ENCODE measurements at regions not wholly inside any gene's neighbourhood (a gene's known extent, or its start where the extent isn't known, plus 50 kb on each side); places are given as distances from the start of the nearest gene placed in this dataset.

GRCh38 chr5:29543501-29543900 lies 1650.0 kb upstream of the CDH6 start:
- Histone ChIP-seq H3K27me3 (replicated peaks; ENCODE audit: insufficient read depth) (no peaks in the 10 kb centered on the region), H3K4me3 (no peak overlapping the region), H3K9me3 (no peaks in the 10 kb centered on the region), H3K27ac (no peak overlapping the region), H3K4me1 (replicated peaks) (no peaks in the 10 kb centered on the region), H3K36me3 (no peaks in the 10 kb centered on the region)
- intact Hi-C loops (cut with DNase I) = no loop called here
- no peak for TF ChIP-seq POLR2A (IDR thresholded peaks at IDR 0.05)
- DNase-seq (ENCODE audit: low spot score) = no peak
- WGBS = 85% methylated on average over 2 of the region's 2 CpGs

- no peak for DNase-seq (ENCODE audit: low spot score)
- Histone ChIP-seq H3K4me3 (no peak overlapping the region), H3K27ac (no peak overlapping the region), H3K4me1 (replicated peaks) (no peaks in the 10 kb centered on the region), H3K9me3 (no peaks in the 10 kb centered on the region), H3K27me3 (replicated peaks; ENCODE audit: insufficient read depth) (no peaks in the 10 kb centered on the region), H3K36me3 (no peaks in the 10 kb centered on the region)
- intact Hi-C loops (cut with DNase I) = no loop called here
- TF ChIP-seq POLR2AphosphoS5 (IDR thresholded peaks at IDR 0.05) (no peak), POLR2A (IDR thresholded peaks at IDR 0.05) (no peak), CTCF (IDR thresholded peaks at IDR 0.05) (no peak)
- WGBS = 30% methylated on average over 2 of the region's 2 CpGs
Measured at GRCh38 chr5:29524227-29524626, 1669.3 kb upstream of the CDH6 start.

DNA sequence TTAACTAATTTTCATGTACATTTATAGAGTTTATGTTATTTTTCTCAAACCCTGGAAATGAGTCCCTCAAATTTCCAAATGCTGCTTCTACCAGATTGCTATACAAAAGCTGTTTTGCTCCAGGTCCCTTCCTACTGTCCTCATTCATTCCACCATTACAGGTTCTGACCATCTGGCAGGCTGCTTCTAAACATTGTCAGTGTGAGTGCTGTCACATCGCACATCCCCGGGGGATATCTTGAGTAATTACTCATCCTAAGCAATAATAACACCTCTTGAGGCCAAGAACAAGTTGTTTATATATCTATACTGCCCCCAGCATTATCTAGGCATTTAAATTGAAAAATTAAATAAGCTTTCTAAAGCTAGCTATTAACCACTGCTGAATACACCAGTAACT lies 1675.3 kb upstream of the CDH6 start:
- H3K4me1 ChIP-seq (replicated peaks) = no peaks in the 10 kb centered on the region
- no peak overlapping the region for H3K4me3 ChIP-seq
- TF ChIP-seq POLR2A (IDR thresholded peaks at IDR 0.05) = no peak
- no peak for TF ChIP-seq CTCF (IDR thresholded peaks at IDR 0.05)
- TF ChIP-seq POLR2AphosphoS5 (IDR thresholded peaks at IDR 0.05) = no peak
- intact Hi-C loops (cut with DNase I) = no loop called here
- no peaks in the 10 kb centered on the region for H3K36me3 ChIP-seq
- 68% methylated on average over 2 of the region's 2 CpGs for WGBS
- no peak overlapping the region for H3K27ac ChIP-seq
- no peaks in the 10 kb centered on the region for H3K27me3 ChIP-seq (replicated peaks; ENCODE audit: insufficient read depth)
- no peak for DNase-seq (ENCODE audit: low spot score)
- no peaks in the 10 kb centered on the region for H3K9me3 ChIP-seq

GRCh38 chr5:29516224-29516623 lies 1677.3 kb upstream of the CDH6 start:
- Histone ChIP-seq H3K27me3 (replicated peaks; ENCODE audit: insufficient read depth) (no peaks in the 10 kb centered on the region), H3K36me3 (no peaks in the 10 kb centered on the region), H3K4me1 (replicated peaks) (no peaks in the 10 kb centered on the region), H3K9me3 (no peaks in the 10 kb centered on the region), H3K27ac (no peak overlapping the region), H3K4me3 (no peak overlapping the region)
- no peak for DNase-seq (ENCODE audit: low spot score)
- TF ChIP-seq POLR2AphosphoS5 (IDR thresholded peaks at IDR 0.05) (no peak), CTCF (IDR thresholded peaks at IDR 0.05) (no peak), POLR2A (IDR thresholded peaks at IDR 0.05) (no peak)
- intact Hi-C loops (cut with DNase I) = no loop called here
- WGBS = 86% methylated on average over 2 of the region's 2 CpGs

- Histone ChIP-seq H3K27me3 (replicated peaks; ENCODE audit: insufficient read depth) (no peaks in the 10 kb centered on the region), H3K36me3 (no peaks in the 10 kb centered on the region), H3K4me1 (replicated peaks) (no peaks in the 10 kb centered on the region), H3K9me3 (no peaks in the 10 kb centered on the region), H3K4me3 (no peak overlapping the region), H3K27ac (no peak overlapping the region)
- intact Hi-C loops (cut with DNase I) = no loop called here
- no peak for TF ChIP-seq POLR2AphosphoS5 (IDR thresholded peaks at IDR 0.05)
- TF ChIP-seq CTCF (IDR thresholded peaks at IDR 0.05) = no peak
- no peak for TF ChIP-seq POLR2A (IDR thresholded peaks at IDR 0.05)
- no peak for DNase-seq (ENCODE audit: low spot score)
- WGBS = 97% methylated on average over 2 of the region's 2 CpGs
Measured at GRCh38 chr5:29508131-29508530, 1685.4 kb upstream of the CDH6 start.

All from prostate gland (tissue), 2 donors.